Natural killer cell (primary cell): ENCODE measurements at regions not wholly inside any gene's neighbourhood (a gene's known extent, or its start where the extent isn't known, plus 50 kb on each side); places are given as distances from the start of the nearest gene placed in this dataset.

ENCODE experiments used
- ATAC-seq, 3 donors: fragments of 150-1000 bp in 2 of 3; fragments of 200-7000 bp in 1 of 3; cut with Tn5 transposase; 1 replicate in 1 of 3; 2 replicates in 2 of 3; pipeline ENCODE4 v1.10.0; 2021; ENCODE audit warnings: mild to moderate bottlenecking in 2 of 3, moderate library complexity in 2 of 3
- DNase-seq, 2 donors: peaks; one replicate each; pipeline versions ENCODE4 v3.0.0 to v3.0.0-alpha.2; 2013 to 2021; ENCODE audit warnings: mixed read lengths in 1 of 2
- H3K27ac ChIP-seq: one replicate; pipeline ENCODE4 v1.5.1; 2013; ENCODE audit warnings: mild to moderate bottlenecking, low read length
- H3K27me3 ChIP-seq: one replicate; pipeline ENCODE4 v1.6.1; 2013; ENCODE audit warnings: low read length; ENCODE audit not compliant: control insufficient read depth, insufficient read depth
- H3K36me3 ChIP-seq: one replicate; pipeline ENCODE4 v1.6.1; 2013; ENCODE audit warnings: low read length; ENCODE audit not compliant: control insufficient read depth, insufficient read depth
- H3K4me1 ChIP-seq: one replicate; pipeline ENCODE4 v1.6.1; 2013; ENCODE audit warnings: low read length; ENCODE audit not compliant: control insufficient read depth, insufficient read depth
- H3K4me3 ChIP-seq: one replicate; pipeline ENCODE4 v1.5.1; 2013; ENCODE audit warnings: low read length
- H3K9me3 ChIP-seq: one replicate; pipeline ENCODE4 v1.6.1; 2013; ENCODE audit warnings: low read length; ENCODE audit not compliant: control insufficient read depth, insufficient read depth
- H3K27ac Mint-ChIP-seq, 2 donors: one replicate each; pipeline ENCODE4 v1.8.0; 2022; ENCODE audit warnings: mild to moderate bottlenecking in 2 of 2, mixed read lengths in 2 of 2, moderate library complexity in 1 of 2
- H3K27me3 Mint-ChIP-seq, 2 donors: one replicate each; pipeline ENCODE4 v1.8.0; 2022; ENCODE audit warnings: low read depth in 2 of 2, mixed read lengths in 2 of 2
- H3K36me3 Mint-ChIP-seq: one replicate; pipeline ENCODE4 v1.8.0; 2022; ENCODE audit warnings: mixed read lengths
- H3K4me1 Mint-ChIP-seq, 2 donors: one replicate each; pipeline ENCODE4 v1.8.0; 2022; ENCODE audit warnings: mixed read lengths in 2 of 2
- H3K4me3 Mint-ChIP-seq: one replicate; pipeline ENCODE4 v1.8.0; 2022; ENCODE audit warnings: mild to moderate bottlenecking, moderate library complexity, mixed read lengths
- H3K9me3 Mint-ChIP-seq, 2 donors: one replicate each; pipeline ENCODE4 v1.8.0; 2022; ENCODE audit warnings: mixed read lengths in 2 of 2
- CTCF ChIP-seq: fragments of 200-600 bp; IDR thresholded peaks from one replicate; pipeline ENCODE4 v1.8.0; 2022; ENCODE audit warnings: antibody characterized with exemption
- WGBS: methylation state at CpG from one replicate; pipeline ENCODE4 v1.1.7; 2013; ENCODE audit warnings: missing lambda C conversion rate; ENCODE audit not compliant: insufficient coverage; 5-methylcytosine and 5-hydroxymethylcytosine counted together
- intact Hi-C: fragments of 100-400 bp; cut with micrococcal nuclease; formaldehyde crosslinking; loops from one replicate; pipeline ENCODE4 v1.14.2; 2022

- Histone ChIP-seq H3K9me3 (no peaks in the 10 kb centered on the region), H3K27me3 (no peaks in the 10 kb centered on the region), H3K36me3 (no peaks in the 10 kb centered on the region), H3K27ac (no peak overlapping the region), H3K4me1 (peaks cover 3% of the 10 kb centered on the region), H3K4me3 (no peak overlapping the region)
- H3K9me3 Mint-ChIP-seq, result no peaks in the 10 kb centered on the region
- DNase-seq (no peak), ATAC-seq (no peak)
- H3K4me3 Mint-ChIP-seq, result no peak overlapping the region
- H3K4me1 Mint-ChIP-seq, result peaks cover 77 to 83% of the 10 kb centered on the region in 2 donors
- H3K27me3 Mint-ChIP-seq, result no peaks in the 10 kb centered on the region
- H3K27ac Mint-ChIP-seq, result peak overlapping the region in 1 of 2 donors; percentile 49
- 93% methylated on average over 1 of the region's 1 CpG for WGBS
- TF ChIP-seq CTCF, result no peak
- H3K36me3 Mint-ChIP-seq, result no peaks in the 10 kb centered on the region
- intact Hi-C loops, result no loop called here
These were observed 59.7 kb upstream of the CYP2D6 start for GRCh38 chr22:42190274-42190673.

DNA sequence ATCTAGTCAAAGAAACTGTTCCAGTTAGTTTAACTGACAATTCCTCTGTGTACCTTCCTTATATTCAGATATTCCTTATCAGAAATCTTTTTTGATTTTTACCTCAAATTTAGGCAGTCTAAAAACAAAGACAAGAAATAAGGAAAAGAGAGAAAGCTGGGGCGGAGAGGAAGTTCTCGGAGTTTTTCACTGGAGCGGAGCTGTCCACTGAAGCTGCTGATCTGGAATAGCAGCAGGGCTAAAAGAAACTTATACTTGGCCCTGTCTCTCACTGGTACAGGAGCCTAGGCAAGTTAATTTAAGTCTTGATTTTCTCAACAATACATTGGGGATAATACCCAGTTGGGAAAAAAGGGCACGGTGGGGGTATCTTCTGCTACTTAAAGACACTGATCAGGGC, 59.2 kb upstream of the CYP2D6 start:
- Mint-ChIP-seq H3K4me1 (peaks cover 72 to 82% of the 10 kb centered on the region in 2 donors), H3K27me3 (no peaks in the 10 kb centered on the region), H3K9me3 (no peaks in the 10 kb centered on the region), H3K4me3 (no peak overlapping the region), H3K36me3 (no peaks in the 10 kb centered on the region), H3K27ac (peak overlapping the region in 1 of 2 donors; percentile 65)
- DNase-seq (no peak), ATAC-seq (no peak)
- intact Hi-C loops, result no loop called here
- H3K4me3 ChIP-seq, result no peak overlapping the region
- H3K4me1 ChIP-seq, result peaks cover 3% of the 10 kb centered on the region
- H3K27ac ChIP-seq, result no peak overlapping the region
- H3K9me3 ChIP-seq, result no peaks in the 10 kb centered on the region
- 99% methylated on average over 4 of the region's 4 CpGs for WGBS
- H3K36me3 ChIP-seq, result no peaks in the 10 kb centered on the region
- H3K27me3 ChIP-seq, result no peaks in the 10 kb centered on the region
- TF ChIP-seq CTCF, result no peak

DNA sequence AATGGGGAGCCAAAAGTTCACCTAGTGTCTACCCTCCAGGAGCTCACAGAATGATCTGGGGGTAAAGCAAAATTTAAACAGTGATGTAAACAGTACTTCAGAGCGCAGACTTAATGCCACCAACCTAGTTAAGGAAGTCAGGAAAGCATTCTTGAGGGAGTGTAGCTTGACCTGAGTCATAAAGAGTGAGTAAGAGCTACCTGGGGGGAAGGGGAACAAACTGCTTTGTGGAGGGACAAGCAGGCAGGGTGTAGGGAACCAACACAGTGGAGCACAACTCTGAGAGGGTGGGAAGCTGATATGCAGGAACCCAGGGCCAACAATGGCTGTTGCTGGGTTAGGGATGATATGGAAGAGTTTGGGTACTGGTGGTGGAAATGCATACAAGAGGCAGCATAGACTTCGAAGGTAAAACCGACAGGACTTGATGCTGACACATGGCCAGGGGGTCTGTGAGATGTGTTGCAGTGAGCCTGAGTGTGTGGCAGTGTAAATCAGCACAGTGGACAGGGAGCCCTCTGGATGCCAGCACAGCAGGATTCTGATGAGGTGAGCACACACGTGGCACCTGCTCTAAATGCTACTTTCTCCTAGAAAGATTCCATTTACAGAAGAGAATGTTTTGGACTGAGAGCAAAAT, 58.3 kb upstream of the CYP2D6 start:
- DNase-seq (no peak), ATAC-seq (no peak)
- H3K36me3 Mint-ChIP-seq, result no peaks in the 10 kb centered on the region
- H3K27me3 ChIP-seq, result no peaks in the 10 kb centered on the region
- no peak overlapping the region for H3K4me3 Mint-ChIP-seq
- no peaks in the 10 kb centered on the region for H3K9me3 Mint-ChIP-seq
- no peaks in the 10 kb centered on the region for H3K9me3 ChIP-seq
- no peak for TF ChIP-seq CTCF
- H3K36me3 ChIP-seq, result no peaks in the 10 kb centered on the region
- H3K27ac ChIP-seq, result no peak overlapping the region
- H3K27me3 Mint-ChIP-seq, result no peaks in the 10 kb centered on the region
- intact Hi-C loops, result no loop called here
- H3K4me3 ChIP-seq, result no peak overlapping the region
- peak overlapping the region in 1 of 2 donors; percentile 65 for H3K27ac Mint-ChIP-seq
- peaks cover 65 to 76% of the 10 kb centered on the region in 2 donors for H3K4me1 Mint-ChIP-seq
- H3K4me1 ChIP-seq, result no peaks in the 10 kb centered on the region
- 96% methylated on average over 4 of the region's 4 CpGs for WGBS

DNA sequence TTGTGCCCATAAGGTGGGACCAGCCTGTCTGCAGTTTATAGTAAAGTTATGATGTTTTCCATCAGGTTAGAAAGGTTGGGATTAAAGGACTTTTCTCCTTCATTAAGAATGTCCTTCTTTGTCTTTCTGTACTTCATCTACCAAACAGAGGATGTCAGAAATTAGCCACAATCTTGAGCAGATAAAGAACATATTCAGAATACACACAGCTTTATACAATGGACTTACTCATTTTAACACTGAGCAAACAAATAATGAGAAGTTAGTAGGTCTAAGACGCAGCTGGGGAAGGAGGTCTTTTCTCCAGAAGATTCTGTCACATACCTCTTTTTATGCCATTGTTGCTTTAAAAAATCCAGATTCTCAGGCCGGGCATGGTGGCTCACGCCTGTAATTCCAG, 57.0 kb upstream of the CYP2D6 start:
- Mint-ChIP-seq H3K4me1 (peaks cover 60 to 75% of the 10 kb centered on the region in 2 donors), H3K27ac (peak overlapping the region in 1 of 2 donors; percentile 63), H3K27me3 (no peaks in the 10 kb centered on the region), H3K36me3 (no peaks in the 10 kb centered on the region), H3K9me3 (no peaks in the 10 kb centered on the region), H3K4me3 (no peak overlapping the region)
- DNase-seq (no peak), ATAC-seq (no peak)
- H3K27me3 ChIP-seq, result no peaks in the 10 kb centered on the region
- TF ChIP-seq CTCF, result no peak
- H3K4me3 ChIP-seq, result no peak overlapping the region
- no peaks in the 10 kb centered on the region for H3K36me3 ChIP-seq
- 100% methylated on average over 3 of the region's 3 CpGs for WGBS
- H3K27ac ChIP-seq, result no peak overlapping the region
- no peaks in the 10 kb centered on the region for H3K4me1 ChIP-seq
- no peaks in the 10 kb centered on the region for H3K9me3 ChIP-seq
- intact Hi-C loops, result no loop called here
